HG02938 (cell line): ENCODE measurements at regions not wholly inside any gene's neighbourhood (a gene's known extent, or its start where the extent isn't known, plus 50 kb on each side); places are given as distances from the start of the nearest gene placed in this dataset.

Source experiments
- ATAC-seq: cut with Tn5 transposase; IDR thresholded peaks from one replicate; pipeline ENCODE4 v1.9.1; 2021; ENCODE audit warnings: mild to moderate bottlenecking, moderate library complexity; ENCODE audit not compliant: unreplicated experiment

DNA sequence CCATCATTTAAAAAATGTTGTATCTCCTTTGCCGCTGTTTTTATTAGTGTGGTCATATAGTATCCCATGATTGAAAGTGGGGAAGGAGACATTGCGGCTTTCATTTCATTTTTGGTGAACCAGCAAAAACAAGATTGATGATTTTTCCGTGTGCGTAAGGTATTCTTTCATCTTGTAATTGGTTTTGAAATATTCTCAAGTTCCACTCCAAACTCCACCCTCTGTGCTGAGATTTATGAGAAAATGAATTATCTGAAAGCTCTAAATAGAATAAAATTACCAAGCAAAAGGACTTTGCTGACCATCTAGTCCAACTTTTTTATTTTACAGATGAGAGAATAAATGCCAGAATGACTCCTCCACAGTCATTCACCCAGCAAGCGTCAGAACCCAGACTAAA is 103.1 kb upstream of the MPDZ start:
- ATAC-seq = no peak

DNA sequence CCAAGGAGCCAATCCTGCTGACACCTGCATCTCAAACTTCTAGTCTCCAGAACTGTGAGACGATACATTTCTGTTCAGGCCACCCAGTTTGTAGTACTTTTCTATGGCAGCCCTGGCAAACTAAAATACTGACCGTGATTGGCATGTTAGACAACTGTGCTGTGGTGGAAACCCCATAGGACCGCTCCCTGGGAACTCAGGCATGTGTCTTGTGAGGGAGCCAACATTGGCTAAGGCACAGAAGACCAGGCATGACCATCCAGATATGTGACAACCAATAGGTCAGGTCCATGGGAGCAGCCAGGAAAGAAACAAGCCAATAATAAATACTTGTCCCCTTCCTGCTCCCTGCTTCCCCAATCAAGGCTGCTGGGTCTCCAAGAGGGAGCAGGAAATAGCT is 101.4 kb upstream of the MPDZ start:
- ATAC-seq = no peak

DNA sequence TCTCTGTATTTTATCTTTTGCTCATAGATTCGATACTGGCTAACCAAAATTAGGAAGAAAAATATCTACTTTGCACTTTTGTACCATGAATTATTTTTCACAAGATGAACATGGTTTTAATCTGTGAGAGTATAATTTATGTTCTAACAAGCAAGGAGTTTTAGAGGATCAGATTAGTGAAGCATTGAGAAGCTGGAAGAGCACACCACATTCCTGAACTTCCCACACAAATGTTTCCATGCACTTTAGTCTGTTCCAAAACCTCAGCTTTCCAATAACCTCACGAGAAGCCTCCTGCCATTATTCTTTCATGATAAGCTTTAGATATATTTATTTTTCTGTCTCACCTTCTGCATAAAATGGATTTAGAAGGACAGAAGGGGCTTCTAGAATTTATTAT is 98.7 kb upstream of the MPDZ start:
- no peak for ATAC-seq

GRCh38 chr9:13377171-13377925 is 97.9 kb upstream of the MPDZ start:
- ATAC-seq = no peak

DNA sequence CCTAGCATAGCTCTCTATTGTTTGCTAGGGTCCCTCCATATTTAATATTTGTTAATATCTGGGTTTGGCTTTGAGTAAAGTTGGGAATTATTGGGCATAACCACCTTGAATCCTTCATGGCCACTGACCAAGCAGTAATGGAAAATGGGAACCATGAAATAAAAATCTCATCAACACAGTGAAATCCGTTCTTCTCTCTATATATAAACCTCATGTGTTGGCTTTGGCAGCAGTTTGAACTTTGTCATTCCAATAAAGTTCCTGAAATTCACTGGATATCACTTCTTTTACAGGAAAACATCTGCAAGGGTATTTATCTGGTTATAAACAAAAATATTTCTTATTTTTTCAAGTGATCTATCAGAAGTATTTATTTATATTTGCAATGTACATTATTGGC is 93.0 kb upstream of the MPDZ start:
- ATAC-seq = no peak

DNA sequence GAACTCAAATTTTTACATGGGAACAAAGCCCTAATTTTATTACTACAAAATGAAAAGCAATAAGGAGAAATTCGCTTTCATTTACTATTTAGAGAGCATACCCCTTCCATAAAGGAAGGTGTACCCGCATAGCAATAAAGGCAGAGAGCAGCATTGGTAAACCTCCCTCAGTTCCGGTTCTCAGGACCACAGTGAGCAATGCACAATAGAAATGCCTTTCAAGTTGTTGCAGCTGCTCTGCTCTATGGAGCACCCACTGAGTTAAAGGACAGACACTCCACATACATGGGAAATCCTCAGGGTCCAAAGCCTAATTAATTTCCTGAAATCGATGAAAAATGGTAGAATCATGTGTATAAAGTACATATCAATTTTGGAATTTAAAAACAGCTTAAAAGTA is 89.9 kb upstream of the MPDZ start:
- no peak for ATAC-seq

DNA sequence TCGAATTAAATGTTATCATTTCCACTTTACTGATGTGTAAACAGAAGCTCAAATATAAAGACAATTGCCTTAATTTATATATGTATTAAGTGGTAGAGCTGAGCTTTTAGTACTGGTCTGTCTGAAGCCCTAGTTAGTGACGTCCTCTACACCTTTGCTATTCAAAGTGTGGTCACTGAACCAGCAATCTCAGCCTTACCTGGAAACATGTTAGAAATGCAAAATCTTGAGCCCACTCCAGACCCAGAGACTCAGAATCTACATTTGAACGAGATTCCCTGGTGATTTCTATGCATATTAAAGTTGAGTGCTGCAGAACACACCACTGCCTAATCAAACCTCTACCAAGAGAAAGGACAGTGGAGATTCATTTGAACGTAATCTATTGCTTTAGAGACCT is 88.3 kb upstream of the MPDZ start:
- no peak for ATAC-seq

DNA sequence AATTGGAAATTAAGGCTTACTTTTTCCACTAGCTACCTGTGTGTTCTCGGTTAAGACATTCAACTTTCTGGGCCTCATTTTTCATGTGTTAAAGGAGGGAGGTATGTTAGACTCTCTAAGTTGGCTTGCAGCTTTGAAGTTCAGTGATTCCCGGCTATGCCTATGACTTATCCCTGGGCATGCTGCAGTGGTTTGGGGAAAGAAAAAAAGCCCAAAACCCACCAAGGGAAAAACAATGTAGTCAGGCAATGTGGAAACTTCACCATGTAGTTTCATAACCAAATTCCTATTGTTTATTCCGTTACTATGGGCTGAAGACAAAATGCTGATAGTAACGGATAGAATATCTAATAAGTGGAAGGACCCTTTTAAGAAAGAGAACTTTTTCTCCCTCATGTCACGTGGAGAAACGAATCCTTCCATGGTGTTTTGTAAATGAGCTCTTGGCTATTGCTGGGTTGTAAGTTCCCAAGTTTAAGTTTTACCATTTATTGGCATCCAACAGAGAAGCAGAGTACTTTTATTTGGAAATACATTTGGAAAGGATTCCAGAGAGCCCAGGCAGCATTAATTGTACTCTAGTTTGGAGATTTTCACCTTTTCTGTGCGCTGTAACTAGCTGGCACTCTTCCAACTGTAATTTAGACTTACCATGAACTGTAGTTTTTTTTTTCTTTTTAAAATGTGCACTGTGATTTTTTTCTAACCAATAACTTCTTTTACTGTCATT is 84.9 kb upstream of the MPDZ start:
- ATAC-seq = no peak

DNA sequence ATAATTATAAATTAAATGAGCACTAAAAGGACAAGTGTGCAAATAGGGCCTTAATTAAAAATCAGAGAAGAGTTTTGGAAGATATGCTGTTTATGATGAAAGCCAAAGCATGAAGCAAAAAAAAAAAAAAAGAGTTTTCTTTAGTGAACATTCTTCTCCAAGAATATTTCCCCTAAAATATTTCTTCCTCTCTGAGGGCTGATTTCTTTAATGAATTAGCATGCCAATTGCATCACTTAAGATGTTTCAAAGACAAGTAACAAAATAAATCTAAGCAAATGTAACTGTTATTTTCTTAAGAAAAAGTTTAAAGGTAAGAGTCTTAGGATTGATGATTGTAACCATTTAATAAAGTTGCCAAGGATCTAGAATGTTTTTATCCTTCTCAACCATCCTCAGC is 81.6 kb upstream of the MPDZ start:
- ATAC-seq = no peak

GRCh38 chr9:13360188-13360587 is 80.7 kb upstream of the MPDZ start:
- ATAC-seq = no peak

DNA sequence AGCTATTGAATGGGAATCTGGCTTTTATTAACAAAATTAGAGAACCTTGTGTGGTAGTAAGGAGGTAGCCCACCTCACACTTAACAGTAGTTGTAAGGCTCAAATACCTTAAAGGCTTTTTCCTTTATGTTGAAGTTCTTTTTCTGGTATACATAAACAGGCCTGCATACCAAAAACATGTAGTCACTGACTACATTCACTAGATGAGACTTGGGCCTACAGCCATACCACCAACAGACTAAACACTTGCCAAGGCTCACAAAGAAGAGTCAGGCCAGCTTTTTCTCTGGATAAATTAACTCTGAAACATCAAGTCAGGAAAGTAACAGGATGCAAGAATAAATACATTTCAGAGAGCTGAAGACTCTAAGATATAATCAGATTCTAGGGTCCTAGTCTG is 78.6 kb upstream of the MPDZ start:
- no peak for ATAC-seq

DNA sequence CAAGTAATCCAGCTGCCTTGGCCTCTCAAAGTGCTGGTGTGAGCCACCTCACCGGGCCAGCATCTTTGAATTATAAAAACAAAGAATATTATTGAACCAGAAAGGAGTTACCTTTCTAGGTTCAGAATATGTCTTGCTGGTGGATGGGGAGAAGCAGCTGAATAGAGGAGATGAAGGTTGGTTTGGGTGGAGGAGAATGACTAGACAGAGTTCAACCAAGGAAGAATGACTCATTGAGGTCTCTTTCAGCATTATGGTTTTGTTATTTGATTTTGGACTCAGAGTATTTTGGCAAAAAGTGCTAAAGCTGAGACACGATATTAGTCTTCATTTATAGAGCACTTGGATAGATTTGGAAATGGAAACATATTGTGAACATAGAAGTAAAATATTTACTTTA is 75.2 kb upstream of the MPDZ start:
- no peak for ATAC-seq

GRCh38 chr9:13352451-13352979 is 73.0 kb upstream of the MPDZ start:
- peak; percentile 72 for ATAC-seq

DNA sequence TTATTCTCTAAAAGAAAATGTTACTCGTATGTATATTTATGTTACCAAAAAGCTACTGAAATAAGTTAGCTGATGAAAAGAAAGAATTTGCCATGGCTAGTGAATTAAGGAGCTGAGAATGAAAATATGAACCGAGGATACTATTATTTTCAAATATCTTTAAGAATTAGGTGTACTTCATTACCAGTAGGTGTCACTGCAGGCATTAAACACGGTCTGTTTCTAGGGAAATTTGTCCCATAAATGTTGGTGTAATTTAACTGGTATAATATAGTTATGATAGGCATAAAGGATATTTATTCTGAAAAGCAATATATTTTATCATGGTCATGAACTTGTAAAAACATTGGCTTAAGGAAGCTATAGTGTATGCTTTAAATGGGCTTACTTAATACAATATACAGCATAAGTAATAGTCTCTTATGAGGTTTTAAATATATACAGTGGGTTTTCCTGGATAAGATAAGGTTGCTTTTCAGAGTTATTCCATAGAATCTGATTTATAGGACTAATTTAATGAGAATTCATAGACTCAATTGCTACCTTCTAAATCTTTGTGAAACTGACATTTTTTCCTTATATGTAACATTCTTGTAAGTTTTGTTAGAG is 72.4 kb upstream of the MPDZ start:
- no peak for ATAC-seq

DNA sequence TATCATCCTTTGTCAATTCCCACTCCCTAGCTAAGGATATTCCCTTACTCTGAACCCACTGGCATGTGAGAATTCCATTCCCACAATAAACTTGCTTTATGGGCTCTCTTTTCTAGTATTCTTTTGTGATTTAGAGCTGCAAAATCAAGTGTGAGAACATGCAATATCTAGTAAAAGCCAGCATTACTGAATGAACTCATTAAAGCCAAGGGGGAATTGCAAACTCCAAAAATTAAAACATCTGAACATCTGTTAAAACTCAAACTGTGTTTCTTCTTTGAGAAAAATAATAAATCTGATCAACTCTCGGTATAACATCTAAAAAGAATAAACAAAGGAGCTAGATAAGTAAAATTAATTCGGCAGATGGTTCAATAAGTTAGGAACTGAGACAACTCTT is 53.1 kb upstream of the MPDZ start:
- ATAC-seq = no peak

GRCh38 chr9:13331320-13331719 is 51.8 kb upstream of the MPDZ start:
- ATAC-seq = no peak

DNA sequence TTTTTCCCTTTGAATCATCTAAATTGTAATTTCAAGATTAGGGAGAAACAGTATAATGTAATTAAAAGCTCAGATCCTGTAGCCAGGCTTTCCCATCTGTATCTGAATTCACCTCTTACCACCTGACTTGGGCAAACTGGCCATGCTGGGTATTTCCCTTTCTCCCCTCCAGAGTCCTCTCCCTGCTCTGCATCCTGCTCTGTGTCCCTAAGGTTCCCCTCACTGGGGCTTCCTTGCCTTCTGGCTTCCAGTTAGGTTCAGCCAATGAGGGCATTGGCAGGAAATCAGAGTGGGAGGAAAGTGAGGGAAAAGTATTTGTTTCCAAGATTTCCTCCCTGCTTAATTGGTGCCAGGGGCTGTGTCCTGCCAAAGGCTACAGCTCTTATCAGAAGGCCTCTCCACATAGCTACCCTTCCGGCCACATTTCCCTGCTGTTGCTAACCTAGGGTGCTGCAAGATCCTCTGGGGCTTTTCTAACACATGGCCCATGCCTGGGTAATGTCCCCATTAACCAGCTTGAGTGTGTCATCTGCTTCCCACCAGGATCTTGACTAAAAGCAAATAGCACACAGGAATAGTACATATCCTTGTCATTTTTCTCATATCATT is 51.0 kb upstream of the MPDZ start:
- ATAC-seq = no peak
